CD4-positive, alpha-beta T cell treated with Interferon gamma for 1 hour (primary cell): ENCODE measurements at regions not wholly inside any gene's neighbourhood (a gene's known extent, or its start where the extent isn't known, plus 50 kb on each side); places are given as distances from the start of the nearest gene placed in this dataset.
A peak's percentile ranks its signal among the peaks of the same experiment; 100 is the strongest.
"Not testable (repeated sequence)": the region's sequence is repeated elsewhere in the genome, so short reads cannot be mapped to it uniquely, and the experiment has no call there.

Experiments used
- DNase-seq: peaks from one replicate; pipeline ENCODE4 v3.0.0-alpha.2; 2020

GRCh38 chr3:177438596-177439220 is 241.4 kb upstream of the TBL1XR1 start:
- no peak for DNase-seq

DNA sequence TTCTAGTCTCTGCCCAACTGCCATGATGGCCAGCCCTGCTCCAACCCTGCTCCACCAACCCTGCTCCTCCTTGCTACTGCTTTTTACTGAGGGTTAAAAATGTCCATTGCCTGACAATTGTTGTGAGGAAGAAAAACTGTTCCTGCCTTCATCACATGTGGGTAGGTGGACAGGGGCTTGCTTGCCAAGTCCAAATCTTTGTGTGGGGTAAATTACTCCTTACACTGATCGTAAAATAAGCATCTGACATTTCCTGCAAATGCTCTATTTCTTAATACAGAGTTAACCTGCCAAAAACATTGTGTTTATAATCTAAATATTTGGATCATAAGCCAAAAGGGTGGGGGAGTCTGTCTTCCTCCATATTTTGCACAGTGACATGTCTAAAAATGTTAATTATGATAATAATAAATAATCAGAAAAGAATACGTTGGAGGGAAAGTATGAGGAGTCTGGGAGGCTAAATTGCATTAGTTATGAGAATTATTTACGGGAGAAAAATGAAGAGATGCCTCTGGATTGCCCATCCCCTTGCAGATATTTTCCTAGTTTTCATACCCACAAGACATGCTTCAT is 242.5 kb upstream of the TBL1XR1 start:
- DNase-seq: no peak

DNA sequence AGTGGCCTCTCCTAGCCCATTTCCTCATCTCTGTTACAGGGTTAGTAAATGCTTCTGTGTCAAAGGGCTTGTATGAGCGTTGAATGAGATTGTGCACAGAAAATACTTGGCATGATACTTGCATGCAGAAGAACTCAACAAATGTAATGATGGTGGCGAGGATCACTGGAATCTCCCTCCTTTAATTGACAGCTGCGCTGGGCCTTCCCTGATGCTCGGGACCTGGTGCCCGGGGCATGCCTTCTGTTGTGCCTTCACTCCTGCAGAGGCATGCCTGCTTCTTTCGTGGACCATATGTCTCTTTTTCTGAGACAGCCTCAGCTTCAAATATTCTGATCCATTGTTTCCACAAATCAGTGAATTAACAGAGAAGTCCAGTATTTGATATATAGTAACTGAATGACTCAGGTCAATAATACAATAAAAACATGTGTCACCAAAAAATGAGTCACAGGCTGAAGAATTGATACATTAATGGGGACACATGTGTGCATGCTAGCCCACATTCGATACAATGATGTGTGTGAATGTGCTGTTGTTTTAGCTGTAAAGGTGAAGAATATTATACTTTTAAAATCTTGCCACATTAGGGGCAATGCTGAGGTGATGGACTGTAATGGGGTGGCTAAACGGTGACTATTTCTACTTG is 243.3 kb upstream of the TBL1XR1 start:
- DNase-seq: no peak

DNA sequence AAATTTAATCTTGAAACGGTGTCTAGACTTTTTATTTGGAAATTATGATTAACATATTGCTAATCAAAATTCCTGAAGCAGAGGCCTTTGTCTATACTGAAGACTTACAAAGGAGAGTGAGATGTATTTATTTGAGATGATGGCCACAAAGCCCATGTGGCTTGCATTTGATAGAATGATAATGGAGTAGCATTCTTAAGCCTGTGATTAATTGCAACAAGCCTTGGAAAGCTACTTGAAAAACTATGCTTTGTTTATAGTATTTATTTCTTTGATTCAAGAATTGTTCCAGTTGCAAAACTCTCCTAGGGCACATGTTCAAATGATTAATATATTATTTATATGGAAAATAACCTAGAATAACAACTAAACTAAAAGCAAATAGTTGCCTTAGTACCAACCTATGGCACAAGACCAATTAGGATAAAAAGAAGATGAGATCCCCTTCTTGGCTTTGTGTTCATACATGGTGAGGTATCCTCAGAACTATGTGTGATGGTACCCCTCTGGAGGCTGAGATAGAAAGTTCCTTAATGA is 244.1 kb upstream of the TBL1XR1 start:
- DNase-seq: no peak

DNA sequence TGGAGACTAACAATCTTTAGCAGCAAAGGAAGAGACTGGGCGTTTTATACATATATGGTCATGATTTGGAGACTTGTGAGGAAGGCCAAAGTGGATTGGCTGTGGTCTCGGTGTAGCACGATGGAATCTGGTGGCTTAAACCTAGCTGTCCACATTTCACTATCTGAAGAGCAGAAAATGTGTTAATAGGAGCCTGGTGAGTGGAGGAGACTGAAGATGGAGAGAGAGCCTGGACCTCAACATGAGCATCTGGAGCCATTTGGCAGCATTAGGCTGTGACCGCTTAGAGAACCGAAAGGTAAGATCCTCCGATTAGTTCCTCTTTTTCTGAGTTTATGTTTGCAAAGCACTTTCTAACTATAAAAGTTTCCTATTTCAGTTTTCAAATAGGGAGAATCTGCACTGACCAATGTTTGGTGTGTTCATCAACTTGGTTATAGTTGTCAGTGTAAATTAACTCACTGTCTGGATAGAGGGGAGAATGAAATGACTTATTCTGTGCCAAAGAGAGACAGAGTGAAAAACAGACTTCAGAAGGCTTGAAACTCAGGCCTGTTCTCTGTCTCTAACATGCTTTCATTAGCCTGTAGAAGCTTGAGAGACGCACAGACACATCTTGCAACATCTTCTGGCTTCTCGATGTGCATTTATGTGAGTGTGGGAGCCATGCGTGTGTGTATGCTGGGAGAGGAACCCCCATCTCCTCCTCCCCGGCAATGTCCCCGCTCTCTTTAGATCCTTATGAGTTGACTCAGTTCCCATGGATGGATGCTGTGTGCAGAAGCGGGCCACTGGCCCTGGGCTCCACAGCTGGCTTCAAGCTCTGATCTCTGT is 244.7 kb upstream of the TBL1XR1 start:
- no peak for DNase-seq

GRCh38 chr3:177443469-177443868 is 246.2 kb upstream of the TBL1XR1 start:
- DNase-seq: no peak

GRCh38 chr3:177444696-177445095 is 247.4 kb upstream of the TBL1XR1 start:
- no peak for DNase-seq

GRCh38 chr3:177445549-177445948 is 248.3 kb upstream of the TBL1XR1 start:
- no peak for DNase-seq

DNA sequence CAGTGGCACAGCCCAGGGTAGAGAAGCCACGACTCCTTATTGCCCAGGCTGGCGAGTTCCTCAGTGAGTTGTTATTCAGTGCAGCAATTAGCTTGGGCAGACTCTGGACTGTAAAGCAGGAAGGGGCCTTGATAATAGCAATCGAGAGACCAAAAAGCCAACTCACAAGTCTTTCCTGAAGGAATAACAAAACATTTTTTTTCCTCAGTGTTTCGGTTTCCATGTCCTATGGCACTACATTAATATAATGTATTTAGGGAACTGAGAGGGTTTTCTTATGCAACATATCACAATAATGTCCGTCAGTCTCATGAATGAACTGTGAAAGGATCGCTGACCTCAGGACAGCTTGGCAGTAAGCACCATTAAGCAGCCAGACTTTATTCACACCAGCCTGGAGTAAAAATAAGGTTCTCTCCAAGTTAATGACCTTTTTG is 248.9 kb upstream of the TBL1XR1 start:
- DNase-seq: no peak

- DNase-seq: no peak
These were observed 250.7 kb upstream of the TBL1XR1 start for GRCh38 chr3:177447938-177448337.

- no peak for DNase-seq
These were observed 251.7 kb upstream of the TBL1XR1 start for GRCh38 chr3:177448987-177449359.

GRCh38 chr3:177449360-177450006 is 252.2 kb upstream of the TBL1XR1 start:
- peak; percentile 55 for DNase-seq

GRCh38 chr3:177451301-177451750 is 254.0 kb upstream of the TBL1XR1 start:
- DNase-seq: no peak

GRCh38 chr3:177451864-177452830 is 254.9 kb upstream of the TBL1XR1 start:
- no peak for DNase-seq

GRCh38 chr3:177452831-177453450 is 255.7 kb upstream of the TBL1XR1 start:
- no peak for DNase-seq

- no peak for DNase-seq
These were observed 256.2 kb upstream of the TBL1XR1 start for GRCh38 chr3:177453451-177453844.

DNA sequence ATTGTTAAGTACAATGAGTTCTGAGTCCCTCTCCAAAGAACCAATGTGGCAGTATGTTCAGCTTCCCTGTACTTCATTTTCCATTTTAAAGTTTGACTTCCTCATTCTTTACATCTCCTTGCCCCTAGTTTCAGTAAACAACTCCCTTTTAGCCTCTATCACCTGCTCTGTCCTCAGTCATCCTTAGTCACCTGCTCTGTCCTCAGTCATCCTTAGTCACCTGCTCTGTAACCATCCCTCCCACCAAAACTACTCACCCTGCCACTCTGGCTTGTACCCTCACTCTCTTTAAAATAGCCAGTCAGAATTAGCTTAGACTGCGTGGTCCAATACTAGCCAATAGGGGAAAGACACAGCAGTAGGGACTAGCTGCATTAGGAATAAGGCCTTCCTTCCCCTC is 259.9 kb upstream of the TBL1XR1 start:
- DNase-seq: not testable (repeated sequence)

DNA sequence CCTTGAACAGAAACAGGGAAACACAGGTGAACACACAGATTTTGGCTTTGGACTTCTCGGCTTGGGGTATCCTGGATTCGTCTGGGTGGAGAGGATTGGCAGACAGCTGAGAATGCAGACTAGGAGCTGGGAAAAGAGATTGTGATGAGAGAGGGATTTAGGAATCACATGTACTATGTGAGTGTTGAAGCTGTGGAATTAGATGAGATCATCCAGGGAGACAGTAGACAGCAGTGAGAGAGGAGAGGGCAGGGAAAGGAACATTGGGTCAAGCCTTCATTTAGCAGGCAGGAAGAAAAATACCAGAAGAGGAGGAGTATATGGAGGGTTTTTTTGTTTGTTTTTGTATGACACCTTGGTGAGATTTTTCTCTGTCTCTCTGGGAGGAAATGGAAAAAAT is 262.1 kb upstream of the TBL1XR1 start:
- no peak for DNase-seq

DNA sequence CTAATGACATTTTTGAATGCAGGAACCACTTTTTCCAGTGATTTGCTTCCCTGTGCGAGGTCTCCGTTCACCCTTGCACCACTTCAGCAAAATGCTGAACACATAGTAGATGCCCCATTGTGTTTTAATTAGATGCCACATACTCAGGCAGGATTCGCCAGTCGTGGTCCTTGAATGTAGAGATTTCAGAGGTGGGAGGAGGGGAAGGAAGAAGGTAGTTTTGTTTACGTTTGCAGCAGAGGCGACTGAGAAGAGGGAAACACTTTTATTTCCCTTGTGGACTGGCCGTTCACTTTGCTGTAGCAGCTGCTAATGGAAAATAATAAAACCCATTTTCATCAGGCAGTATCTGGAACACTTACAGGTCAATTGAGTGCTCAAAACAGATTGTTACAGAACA is 262.8 kb upstream of the TBL1XR1 start:
- no peak for DNase-seq

GRCh38 chr3:177461765-177462164 is 264.5 kb upstream of the TBL1XR1 start:
- no peak for DNase-seq

DNA sequence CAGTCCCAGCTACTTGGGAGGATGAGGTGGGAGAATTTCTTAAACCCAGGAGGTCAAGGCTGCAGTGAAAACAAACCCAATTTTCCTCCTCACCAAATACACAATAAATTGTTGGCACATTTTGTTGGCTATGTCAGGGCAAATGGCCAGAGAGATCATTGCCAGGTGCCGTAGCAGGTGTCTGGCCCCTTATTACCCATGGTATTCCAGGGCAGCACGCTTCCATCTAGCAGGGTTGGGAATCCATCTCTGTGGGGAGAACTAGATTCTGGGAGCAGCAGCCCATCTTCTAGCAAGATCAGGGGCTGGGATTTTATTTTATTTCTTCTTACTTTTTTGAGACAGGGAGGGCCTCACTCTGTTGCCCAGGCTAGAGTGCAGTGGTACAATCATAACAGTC is 266.1 kb upstream of the TBL1XR1 start:
- not testable (repeated sequence) for DNase-seq
